Astrocyte of the spinal cord (primary cell): ENCODE measurements at regions not wholly inside any gene's neighbourhood (a gene's known extent, or its start where the extent isn't known, plus 50 kb on each side); places are given as distances from the start of the nearest gene placed in this dataset.
"Not testable (repeated sequence)": the region's sequence is repeated elsewhere in the genome, so short reads cannot be mapped to it uniquely, and the experiment has no call there.

Experiments used
- DNase-seq: peaks from one replicate; pipeline ENCODE4 v3.0.0; 2011; ENCODE audit warnings: low read depth, low spot score
- H3K4me3 ChIP-seq: 2 replicates; pipeline ENCODE4 v1.5.1; 2011; ENCODE audit warnings: low read depth, mild to moderate bottlenecking, low read length, moderate library complexity
- in situ Hi-C: cut with HindIII; loops from 2 replicates; pipeline ENCODE4 v1.10.0; 2017; ENCODE audit warnings: low sequenced_read_pairs
- TF ChIP-seq, protein P1 (sequence below): IDR thresholded peaks from 2 replicates; pipeline ENCODE4 v1.5.1; 2012; ENCODE audit warnings: low read depth, mild to moderate bottlenecking, low read length, inconsistent platforms

DNA sequence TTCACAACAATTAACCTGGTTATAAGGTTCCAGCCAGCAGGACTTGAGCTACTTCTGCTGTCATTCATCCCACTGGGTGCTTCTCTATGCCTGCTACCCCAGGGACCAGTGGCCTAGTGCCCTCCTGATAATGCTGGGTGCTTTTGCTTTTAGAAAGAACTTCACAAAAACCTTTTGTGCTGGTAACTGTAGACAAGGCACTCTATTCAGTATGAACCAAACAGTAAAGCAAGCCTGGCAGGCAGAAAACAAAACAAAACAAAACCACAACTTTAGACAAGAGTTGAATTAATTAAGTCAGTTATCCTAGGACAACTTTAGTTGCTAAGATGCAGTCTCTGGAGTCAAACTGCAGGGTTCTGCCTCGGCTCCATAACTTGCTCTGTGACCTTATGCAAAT lies 61.9 kb upstream of the ADGRL2 start:
- H3K4me3 ChIP-seq = no peak overlapping the region
- peak; percentile 8 for DNase-seq
- TF ChIP-seq, protein P1, sequence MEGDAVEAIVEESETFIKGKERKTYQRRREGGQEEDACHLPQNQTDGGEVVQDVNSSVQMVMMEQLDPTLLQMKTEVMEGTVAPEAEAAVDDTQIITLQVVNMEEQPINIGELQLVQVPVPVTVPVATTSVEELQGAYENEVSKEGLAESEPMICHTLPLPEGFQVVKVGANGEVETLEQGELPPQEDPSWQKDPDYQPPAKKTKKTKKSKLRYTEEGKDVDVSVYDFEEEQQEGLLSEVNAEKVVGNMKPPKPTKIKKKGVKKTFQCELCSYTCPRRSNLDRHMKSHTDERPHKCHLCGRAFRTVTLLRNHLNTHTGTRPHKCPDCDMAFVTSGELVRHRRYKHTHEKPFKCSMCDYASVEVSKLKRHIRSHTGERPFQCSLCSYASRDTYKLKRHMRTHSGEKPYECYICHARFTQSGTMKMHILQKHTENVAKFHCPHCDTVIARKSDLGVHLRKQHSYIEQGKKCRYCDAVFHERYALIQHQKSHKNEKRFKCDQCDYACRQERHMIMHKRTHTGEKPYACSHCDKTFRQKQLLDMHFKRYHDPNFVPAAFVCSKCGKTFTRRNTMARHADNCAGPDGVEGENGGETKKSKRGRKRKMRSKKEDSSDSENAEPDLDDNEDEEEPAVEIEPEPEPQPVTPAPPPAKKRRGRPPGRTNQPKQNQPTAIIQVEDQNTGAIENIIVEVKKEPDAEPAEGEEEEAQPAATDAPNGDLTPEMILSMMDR = no peak
- in situ Hi-C loops = no loop called here

DNA sequence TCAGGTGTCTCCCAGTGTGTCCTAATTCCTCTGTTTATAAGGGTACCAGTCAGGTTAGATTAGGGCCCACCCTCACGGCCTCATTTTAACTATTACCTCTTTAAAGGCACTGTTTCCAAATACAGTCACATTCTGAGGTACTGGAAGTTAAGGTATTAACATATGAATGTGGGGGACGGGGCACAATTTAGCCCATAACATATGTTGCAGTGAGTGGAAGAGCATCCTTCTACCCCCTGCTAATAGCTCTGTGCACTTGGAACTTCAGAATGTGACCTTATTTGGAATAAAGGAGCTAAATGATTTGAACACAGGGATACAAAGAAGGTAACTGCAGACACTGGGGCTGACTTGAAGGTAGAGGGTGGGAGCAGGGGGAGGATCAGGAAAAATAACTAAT lies 67.3 kb upstream of the ADGRL2 start:
- TF ChIP-seq, protein P1 = no peak
- no peak overlapping the region for H3K4me3 ChIP-seq
- in situ Hi-C loops = no loop called here
- DNase-seq = no peak

DNA sequence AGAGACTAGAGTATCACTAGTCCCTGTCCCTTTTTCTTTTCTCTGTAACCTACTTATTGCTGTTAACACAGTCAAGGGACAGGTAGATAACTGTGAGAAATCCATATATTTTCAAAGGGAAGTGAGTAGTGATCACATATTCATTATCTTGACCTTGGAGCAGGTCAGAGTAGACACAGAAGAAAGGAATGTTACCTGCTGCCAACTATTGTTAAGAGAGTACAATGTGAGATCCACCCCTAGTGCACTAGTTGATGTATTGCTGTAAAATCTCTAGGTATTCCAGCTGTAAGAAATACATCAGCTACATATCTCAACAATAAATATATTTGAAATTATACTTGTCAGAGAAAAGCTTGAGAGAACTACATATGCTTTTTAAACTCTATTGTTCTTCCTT lies 68.7 kb upstream of the ADGRL2 start:
- in situ Hi-C loops = no loop called here
- TF ChIP-seq, protein P1 = no peak
- no peak for DNase-seq
- no peak overlapping the region for H3K4me3 ChIP-seq

DNA sequence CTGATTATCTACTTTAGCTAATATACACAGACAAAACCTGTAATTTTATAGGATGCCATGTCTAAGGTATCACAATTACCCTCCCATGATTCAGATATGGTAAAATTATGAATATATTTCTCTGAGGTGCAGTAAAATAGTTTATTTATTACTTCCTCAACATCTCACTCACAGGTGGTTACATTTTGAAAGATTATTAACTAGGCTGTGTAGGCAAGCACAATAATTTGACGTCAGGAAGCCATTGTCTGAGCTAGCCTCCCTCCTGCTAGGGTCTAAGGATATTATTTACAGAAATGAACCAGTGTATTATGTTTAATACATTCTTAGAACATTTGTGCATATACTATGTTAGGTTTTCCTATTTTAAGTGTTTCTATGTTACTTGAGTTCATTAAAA lies 69.9 kb upstream of the ADGRL2 start:
- in situ Hi-C loops = no loop called here
- H3K4me3 ChIP-seq = no peak overlapping the region
- TF ChIP-seq, protein P1 = no peak
- DNase-seq = no peak

DNA sequence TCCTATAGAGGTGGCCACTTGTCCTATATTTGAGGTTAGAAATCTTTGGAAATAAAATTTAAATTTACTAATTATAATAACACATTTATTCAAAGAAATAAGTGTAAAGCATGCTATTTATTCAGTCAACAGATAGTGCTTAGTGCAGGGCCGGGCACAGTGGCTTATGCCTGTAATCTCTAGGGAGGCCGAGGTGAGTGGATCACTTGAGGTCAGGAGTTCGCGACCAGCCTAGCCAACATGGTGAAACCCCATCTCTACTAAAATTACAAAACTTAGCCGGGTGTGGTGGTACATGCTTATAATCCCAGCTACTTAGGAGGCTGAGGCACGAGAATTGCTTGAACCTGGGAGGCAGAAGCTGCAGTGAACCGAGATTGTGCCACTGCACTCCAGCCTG lies 70.4 kb upstream of the ADGRL2 start:
- in situ Hi-C loops, DNase-seq, H3K4me3 ChIP-seq: not testable (repeated sequence)

DNA sequence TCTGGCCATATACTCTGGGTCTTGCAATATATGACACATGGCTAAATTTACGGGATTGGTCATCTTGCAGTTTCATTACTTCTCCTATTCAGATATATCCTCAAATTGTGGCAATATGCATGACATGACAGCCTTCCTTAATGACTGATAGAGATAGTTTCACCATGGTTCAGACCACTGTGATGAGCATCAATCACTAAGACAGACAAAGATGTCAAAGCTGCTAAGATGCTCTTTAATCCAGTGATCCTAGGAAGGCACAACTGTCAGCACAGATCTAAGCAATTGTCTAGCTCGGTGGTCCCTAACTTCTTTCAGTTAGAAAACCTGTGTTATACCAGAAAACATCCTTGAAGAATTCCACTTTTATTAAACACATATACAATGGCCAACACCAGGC lies 70.9 kb upstream of the ADGRL2 start:
- TF ChIP-seq, protein P1 = no peak
- in situ Hi-C loops = no loop called here

DNA sequence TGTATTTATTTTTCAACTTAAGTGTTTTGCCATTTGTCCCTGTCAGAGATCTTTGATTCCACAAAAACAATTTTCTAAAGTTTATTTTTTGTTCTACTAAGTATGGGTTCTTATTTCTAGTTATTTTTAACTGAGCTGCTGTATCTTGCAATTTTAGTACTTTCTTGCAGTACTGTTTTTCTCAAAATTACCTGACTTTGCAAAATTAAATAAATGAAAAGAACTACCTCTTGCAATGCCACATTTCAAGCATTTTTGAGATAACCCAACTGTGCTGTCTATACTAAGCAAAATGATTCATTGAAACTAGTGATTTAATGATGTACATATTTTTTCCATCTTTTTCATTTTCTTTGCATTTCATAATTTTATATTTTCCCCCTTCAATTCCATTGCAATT lies 71.5 kb upstream of the ADGRL2 start:
- in situ Hi-C loops = no loop called here
- no peak for DNase-seq

More for the DNA sequence above, 70.9 kb upstream of the ADGRL2 start:
- H3K4me3 ChIP-seq = no peak overlapping the region
- no peak for DNase-seq

More for the DNA sequence above, 71.5 kb upstream of the ADGRL2 start:
- no peak overlapping the region for H3K4me3 ChIP-seq
- TF ChIP-seq, protein P1 = no peak
